ENCODE measurements at regions not wholly inside any gene's neighbourhood (a gene's known extent, or its start where the extent isn't known, plus 50 kb on each side); places are given as distances from the start of the nearest gene placed in this dataset.

DNA sequence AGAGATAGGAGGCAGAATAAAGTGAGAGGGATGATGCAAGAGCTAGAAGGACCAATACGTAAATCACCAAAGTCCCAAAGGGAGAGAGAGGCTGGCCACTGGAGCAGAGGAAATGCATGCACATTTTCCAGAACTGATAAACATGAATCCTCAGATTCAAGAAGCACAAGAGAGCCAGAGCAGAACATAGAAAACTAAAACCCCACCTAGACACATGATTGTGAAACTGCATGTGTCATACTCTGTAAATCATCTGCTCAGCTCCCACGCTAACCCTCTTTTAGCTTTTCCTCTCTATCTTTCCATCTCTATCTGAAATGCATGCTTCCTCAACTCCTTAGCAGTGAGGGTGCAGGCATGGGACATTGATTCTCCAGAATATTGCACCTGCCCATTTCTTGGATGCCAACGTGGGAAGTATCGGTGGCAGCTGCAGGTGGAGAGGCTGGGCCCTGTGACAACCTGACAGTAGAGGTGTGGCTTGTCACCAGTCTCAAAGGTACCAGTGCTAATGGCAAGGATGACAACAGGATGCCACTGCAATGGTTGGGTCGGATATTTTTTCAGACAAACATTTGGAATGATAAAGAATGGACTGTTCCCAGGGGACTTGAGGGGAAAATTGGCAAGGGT is 89.3 kb upstream of the OTOS start:
- Histone ChIP-seq H3K36me3 (no peaks in the 10 kb centered on the region), H3K4me1 (peaks cover 0 to 8% (median 0%) of the 10 kb centered on the region in 3 donors), H3K9me3 (no peaks in the 10 kb centered on the region), H3K4me3 (no peak overlapping the region), H3K27ac (no peak overlapping the region), H3K27me3 (no peaks in the 10 kb centered on the region)
- WGBS, 2 donors: 42 to 43% methylated on average over 5 of the region's 5 CpGs
- FAIRE-seq (no peak), DNase-seq (peak in 1 of 6 donors; percentile 9), ATAC-seq (no peak)
- TF ChIP-seq, protein P1, sequence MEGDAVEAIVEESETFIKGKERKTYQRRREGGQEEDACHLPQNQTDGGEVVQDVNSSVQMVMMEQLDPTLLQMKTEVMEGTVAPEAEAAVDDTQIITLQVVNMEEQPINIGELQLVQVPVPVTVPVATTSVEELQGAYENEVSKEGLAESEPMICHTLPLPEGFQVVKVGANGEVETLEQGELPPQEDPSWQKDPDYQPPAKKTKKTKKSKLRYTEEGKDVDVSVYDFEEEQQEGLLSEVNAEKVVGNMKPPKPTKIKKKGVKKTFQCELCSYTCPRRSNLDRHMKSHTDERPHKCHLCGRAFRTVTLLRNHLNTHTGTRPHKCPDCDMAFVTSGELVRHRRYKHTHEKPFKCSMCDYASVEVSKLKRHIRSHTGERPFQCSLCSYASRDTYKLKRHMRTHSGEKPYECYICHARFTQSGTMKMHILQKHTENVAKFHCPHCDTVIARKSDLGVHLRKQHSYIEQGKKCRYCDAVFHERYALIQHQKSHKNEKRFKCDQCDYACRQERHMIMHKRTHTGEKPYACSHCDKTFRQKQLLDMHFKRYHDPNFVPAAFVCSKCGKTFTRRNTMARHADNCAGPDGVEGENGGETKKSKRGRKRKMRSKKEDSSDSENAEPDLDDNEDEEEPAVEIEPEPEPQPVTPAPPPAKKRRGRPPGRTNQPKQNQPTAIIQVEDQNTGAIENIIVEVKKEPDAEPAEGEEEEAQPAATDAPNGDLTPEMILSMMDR (IDR thresholded peaks at IDR 0.05): no peak
- intact Hi-C loops (cut with DNase I): loop anchor here (5.0 to 10.0 kb wide), 3 partner anchors 115 to 215 kb away; partner anchors contain the start of gene GPC1 (in 1 of the 3)

DNA sequence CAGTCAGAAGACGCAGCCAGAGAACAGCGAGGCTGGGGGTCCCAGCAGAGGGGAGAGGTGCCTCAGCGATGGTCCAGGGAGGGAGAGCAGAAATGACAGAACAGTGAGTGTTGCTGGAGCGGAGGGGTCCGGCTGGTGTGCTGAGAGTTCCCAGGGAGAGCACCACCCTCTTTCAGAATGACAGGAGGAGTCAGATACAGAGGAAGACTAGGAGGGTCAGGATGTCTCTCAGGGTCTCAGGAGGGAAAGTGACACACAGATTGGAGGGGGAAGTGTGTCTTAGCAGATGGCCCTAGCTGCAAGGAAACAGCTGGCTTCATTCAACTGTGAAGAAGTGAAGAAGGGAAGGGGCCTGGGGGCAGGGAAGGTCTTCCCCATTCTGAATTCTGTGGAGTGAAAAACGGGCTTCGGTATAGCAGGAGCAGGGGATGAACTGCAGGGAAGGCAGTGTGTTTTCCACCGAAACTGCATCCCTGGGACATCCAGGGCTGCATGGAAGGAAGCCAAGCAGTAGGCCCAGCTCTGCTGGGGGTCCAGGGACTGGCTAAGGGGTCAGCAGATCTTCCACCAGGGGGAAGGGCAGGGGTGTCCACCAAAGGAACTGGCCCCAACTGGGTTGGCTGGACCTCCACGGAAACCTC is 90.0 kb upstream of the OTOS start:
- 75 to 90% methylated on average over 9 of the region's 9 CpGs for WGBS, 2 donors
- Histone ChIP-seq H3K36me3 (no peaks in the 10 kb centered on the region), H3K27me3 (no peaks in the 10 kb centered on the region), H3K4me3 (no peak overlapping the region), H3K4me1 (peaks cover 0 to 8% (median 0%) of the 10 kb centered on the region in 3 donors), H3K9me3 (no peaks in the 10 kb centered on the region), H3K27ac (no peak overlapping the region)
- ATAC-seq: no peak
- TF ChIP-seq, protein P1 (IDR thresholded peaks at IDR 0.05): no peak
- intact Hi-C loops (cut with DNase I): loop anchor here in 1 of 3 donors (5.0 kb wide), 1 partner anchor 207 kb away; the partner anchor contains the start of gene GPC1
- FAIRE-seq: no peak
- peak in 1 of 6 donors; percentile 13 for DNase-seq

DNA sequence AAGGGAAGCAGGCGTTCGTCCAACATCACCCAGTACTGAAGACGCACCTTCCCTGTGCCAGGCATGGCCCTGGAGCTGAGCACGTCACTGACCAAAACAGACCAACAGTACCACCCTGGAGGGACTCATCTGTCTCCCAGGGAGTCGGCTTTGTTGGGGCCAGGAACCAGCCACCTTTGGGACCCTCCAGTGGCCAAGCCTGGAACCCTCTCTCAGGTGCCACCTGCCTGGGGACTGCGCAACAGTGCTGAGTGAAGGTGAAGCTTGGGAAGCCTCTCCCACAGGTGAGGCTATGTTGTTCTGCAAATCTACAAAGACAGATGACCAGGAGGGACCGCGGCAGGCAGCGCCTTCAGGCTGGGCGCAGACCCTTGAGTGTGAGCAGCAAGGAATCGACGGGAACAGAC is 91.4 kb upstream of the OTOS start:
- Histone ChIP-seq H3K27me3 (no peaks in the 10 kb centered on the region), H3K4me1 (peaks cover 5 to 15% (median 9%) of the 10 kb centered on the region in 3 donors), H3K9me3 (no peaks in the 10 kb centered on the region), H3K4me3 (no peak overlapping the region), H3K36me3 (no peaks in the 10 kb centered on the region), H3K27ac (no peak overlapping the region)
- 90 to 94% methylated on average over 12 of the region's 12 CpGs for WGBS, 2 donors
- FAIRE-seq (no peak), ATAC-seq (no peak), DNase-seq (peak in 2 of 6 donors; percentile 15 to 50)
- intact Hi-C loops (cut with DNase I): loop anchor here in 2 of 3 donors (2.0 to 5.0 kb wide), 2 partner anchors 205 to 207 kb away; partner anchors contain the start of gene GPC1 (in 1 of the 2)
- TF ChIP-seq, protein P1 (IDR thresholded peaks at IDR 0.05): no peak

- Histone ChIP-seq H3K4me1 (peaks cover 10 to 17% (median 14%) of the 10 kb centered on the region in 3 donors), H3K27me3 (no peaks in the 10 kb centered on the region), H3K4me3 (no peak overlapping the region), H3K9me3 (no peaks in the 10 kb centered on the region), H3K27ac (peak overlapping the region; percentile 38 to 66 (median 48)), H3K36me3 (no peaks in the 10 kb centered on the region)
- intact Hi-C loops (cut with DNase I): loop anchor here in 2 of 3 donors (2.0 to 5.0 kb wide), 2 partner anchors 205 to 206 kb away; partner anchors contain the start of gene GPC1 (in 1 of the 2)
- WGBS, 2 donors: 59 to 61% methylated on average over 22 of the region's 22 CpGs
- FAIRE-seq: no peak
- DNase-seq: peak in 1 of 6 donors; percentile 69
- ATAC-seq: peak in 2 of 4 donors; percentile 3 to 6
- TF ChIP-seq, protein P1 (IDR thresholded peaks at IDR 0.05): no peak
Measured at GRCh38 chr2:240232264-240232915, 91.9 kb upstream of the OTOS start.

Data from pancreas (tissue), 10 donors.